NCI-H1092 treated with DMSO at 0.1 percent for 48 hours (cell line): ENCODE measurements at regions not wholly inside any gene's neighbourhood (a gene's known extent, or its start where the extent isn't known, plus 50 kb on each side); places are given as distances from the start of the nearest gene placed in this dataset.

Experiments
- DNase-seq: peaks from one replicate; lab custom pipeline; 2025; lab: John Stamatoyannopoulos, UW

DNA sequence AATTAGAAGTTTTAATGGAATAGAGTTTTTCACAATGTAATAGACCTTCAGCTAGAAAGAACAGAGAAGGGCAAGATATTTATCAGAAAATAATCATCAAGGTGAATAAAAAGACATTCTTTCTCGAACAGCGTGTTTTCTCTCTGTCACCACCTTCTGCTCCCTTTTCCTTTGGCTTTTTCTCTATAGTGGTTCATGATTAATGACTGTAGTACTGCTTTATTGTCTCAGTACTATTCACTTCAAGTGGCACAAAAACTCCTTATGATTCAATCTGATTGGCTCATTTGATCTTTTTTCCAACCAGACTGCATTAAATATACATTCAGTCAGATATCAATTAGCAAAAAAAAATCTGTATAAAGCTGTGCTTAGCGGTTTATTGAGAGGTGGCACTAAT is 516.0 kb downstream of the OTOL1 start:
- no peak for DNase-seq

- DNase-seq, result no peak
These were observed 517.7 kb downstream of the OTOL1 start for GRCh38 chr3:162014284-162014683.

DNA sequence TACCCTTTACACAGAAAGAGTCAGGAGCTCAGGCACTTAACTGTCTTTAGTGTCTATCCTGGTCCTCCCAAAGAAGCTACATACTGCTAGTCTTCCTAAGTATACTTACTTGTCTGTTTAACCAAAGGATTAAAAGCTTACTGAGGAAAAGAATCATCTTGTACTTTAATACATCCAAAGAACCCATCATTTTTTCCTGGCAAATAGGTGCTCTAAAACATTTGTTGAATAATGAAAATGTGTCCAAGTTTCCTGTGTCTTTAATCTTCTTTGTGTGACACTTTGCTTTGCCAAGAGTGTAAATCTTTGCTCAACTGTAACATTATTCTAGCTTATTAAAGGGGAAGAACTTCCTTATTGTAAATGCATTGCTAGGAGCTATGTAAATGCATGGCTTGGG is 519.2 kb downstream of the OTOL1 start:
- DNase-seq, result no peak

GRCh38 chr3:162019817-162020216 is 523.2 kb downstream of the OTOL1 start:
- no peak for DNase-seq

GRCh38 chr3:162021206-162021605 is 524.6 kb downstream of the OTOL1 start:
- DNase-seq, result no peak

DNA sequence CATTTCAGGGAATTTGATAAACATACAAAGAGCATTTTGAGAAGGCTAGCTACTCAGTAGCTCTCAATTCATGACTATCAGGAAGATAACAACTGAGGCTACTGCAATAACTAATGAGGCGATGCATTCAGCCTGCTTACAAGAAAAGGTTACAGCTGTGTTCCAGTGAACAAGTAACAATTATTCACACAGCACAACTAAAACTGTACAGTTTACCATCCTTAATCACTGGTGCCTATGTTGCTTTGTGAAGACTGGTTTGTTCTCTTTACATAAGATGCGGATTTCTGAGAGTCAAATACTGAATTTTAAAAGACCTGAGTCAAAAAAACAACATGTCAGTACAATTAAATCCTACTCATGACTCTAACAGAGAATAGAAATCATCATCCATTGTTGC is 526.3 kb downstream of the OTOL1 start:
- DNase-seq, result no peak

DNA sequence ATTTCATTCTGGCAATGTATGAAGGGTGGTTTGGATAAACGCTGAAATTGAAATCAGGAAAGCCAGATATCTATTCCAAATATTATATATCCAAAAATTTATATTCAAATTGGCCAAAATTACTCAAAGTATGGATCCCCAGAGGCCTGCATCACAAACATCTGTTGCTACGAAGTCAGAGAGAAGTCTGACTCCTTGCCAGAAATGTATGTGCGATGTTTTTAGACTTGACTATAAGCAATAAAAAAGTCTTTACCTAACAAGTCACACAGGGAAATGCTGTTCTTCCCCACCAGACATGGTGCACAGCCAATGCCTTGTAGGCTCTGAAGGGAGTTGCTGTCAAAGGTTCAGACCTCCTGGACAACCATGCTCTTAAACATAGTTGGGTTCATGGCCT is 533.1 kb downstream of the OTOL1 start:
- no peak for DNase-seq

DNA sequence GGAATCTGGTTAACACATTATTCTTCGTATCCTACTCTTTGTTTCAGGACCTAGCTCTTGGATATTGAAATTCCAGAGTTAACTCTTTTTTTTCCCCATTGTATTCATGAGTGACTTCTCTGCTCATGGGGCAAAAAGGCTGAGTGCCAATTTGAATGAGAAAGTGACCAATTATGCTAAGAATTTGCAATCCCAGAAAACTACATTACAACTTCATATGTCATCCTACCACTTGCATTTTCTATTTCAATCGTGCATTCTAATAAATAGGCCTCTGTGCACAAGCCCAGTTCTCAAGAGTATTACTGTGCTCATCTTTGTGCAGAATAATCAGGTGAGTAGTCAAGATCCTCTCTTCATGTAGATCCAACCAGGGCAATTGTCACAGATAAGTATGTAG is 537.8 kb downstream of the OTOL1 start:
- no peak for DNase-seq

GRCh38 chr3:162041622-162042021 is 545.0 kb downstream of the OTOL1 start:
- no peak for DNase-seq

- no peak for DNase-seq
These were observed 556.0 kb downstream of the OTOL1 start for GRCh38 chr3:162052636-162053035.

DNA sequence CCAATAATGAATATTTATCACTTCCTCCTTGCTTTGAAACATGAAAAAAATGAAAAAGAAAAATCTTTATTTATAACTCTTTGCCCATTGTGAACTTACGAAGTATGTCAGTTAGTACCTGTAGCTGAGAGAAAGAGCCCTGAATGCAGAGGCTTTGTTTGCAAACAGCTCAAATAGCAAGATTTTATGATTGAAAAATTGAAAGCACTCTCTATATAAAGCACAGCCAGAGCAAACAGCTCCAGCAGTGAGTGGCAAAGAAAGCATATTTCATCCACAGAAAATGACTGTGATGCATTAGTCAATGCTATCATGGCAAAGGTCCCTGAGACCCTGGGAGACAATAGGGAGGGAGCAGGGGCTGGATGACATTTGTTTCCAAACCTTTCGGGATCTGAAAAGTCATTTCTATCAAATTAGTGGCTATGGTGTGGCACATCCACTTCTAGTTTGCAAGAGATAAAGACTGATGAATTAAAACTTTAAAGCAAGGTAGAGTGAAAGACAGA is 576.1 kb downstream of the OTOL1 start:
- peak; percentile 20 for DNase-seq

GRCh38 chr3:162073422-162073975 is 576.9 kb downstream of the OTOL1 start:
- no peak for DNase-seq

GRCh38 chr3:162077108-162077507 is 580.5 kb downstream of the OTOL1 start:
- DNase-seq, result no peak

DNA sequence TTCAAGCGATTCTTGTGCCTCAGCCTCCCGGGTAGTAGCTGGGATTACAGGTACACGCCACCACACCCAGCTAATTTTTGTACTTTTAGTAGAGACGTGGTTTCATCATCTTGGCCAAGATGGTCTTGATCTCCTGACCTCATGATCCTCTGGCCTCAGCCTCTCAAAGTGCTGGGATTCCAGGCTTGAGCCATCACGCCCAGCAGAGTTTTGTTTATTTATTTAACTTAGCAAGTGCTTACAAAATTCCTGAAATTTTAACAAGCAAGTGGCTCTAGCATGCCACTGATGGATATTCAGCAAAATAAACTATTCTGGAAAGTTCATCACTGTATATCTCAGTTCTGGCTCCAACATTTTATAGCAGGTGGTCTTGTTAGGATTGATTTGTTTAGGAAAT is 585.9 kb downstream of the OTOL1 start:
- DNase-seq, result no peak

GRCh38 chr3:162087361-162087760 is 590.8 kb downstream of the OTOL1 start:
- no peak for DNase-seq

- no peak for DNase-seq
These were observed 596.1 kb downstream of the OTOL1 start for GRCh38 chr3:162092751-162093150.

DNA sequence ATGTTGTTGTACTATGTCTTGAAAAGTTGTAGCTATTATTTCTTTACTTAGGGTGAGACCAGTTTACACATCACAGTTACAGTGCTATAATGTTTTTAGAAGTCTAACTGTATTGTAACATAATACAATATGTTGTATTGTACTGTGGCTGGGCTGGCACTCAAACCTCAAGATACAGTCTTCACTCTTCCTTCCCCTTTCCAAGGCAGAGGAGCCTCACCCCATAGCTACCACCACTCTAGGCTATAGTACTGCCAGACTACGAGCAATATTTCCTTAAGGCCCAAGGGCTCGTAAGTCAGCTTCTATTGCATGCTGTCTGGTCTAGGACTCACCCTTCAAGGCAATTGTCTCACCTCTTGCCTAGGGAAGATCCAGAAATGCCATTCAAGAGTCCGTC is 597.7 kb downstream of the OTOL1 start:
- no peak for DNase-seq

DNA sequence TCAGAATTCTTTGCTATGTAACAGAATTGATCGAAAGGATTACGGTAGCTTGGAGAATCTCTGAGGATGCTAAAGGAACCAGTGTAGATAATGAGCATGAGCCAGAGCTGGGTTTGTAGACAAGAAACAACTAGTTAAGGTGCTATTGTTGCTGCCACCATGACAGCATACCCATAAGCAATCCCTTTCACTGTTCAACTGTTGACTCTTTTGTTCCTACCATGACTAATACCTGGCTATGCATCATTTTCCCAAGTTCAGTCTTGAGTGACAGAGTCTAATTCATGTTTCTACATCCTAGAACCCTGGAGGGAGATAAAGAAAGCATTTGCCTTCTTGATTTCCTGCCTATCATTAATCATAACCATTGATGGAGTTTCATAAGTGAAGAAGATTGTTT is 600.3 kb downstream of the OTOL1 start:
- DNase-seq, result no peak

- no peak for DNase-seq
These were observed 607.2 kb downstream of the OTOL1 start for GRCh38 chr3:162103808-162104207.

- no peak for DNase-seq
These were observed 615.3 kb downstream of the OTOL1 start for GRCh38 chr3:162111861-162112260.

DNA sequence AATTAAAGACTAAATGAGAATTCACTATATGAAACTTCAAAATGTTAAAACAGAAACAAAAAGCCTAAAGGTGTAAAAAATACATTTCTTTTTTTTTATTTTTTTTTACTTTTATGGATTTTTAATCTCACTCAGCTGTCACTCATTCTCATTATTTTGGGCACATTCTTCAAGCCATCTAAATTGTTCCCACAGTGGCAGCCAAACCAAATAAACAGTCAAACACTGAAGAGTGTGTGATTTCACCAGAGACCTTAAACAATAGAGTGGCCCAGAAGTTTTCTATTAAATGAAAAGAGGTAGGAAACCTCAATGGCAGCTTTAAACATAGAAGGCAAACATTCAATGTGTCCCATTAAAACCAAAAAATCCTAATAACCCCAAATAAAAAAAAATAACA is 616.1 kb downstream of the OTOL1 start:
- no peak for DNase-seq

DNA sequence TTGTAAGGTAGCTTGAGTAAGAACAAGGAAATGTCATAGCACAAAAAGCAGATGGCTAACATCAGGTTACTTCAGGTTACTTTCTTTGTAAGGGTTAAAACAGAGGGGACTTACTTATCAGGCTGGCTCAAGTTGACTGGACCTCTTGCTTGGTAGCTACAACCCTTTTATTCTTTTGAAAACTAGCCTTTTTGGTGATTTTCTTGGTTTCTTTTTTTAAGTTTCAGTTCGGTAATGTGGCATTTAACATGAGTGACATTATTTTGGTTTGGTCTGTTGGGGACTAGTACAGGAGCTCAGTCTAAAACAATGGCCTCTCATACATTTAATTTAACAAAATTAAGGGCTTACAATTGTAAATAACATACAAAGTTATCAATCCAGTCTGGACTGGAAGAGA is 621.4 kb downstream of the OTOL1 start:
- no peak for DNase-seq

DNA sequence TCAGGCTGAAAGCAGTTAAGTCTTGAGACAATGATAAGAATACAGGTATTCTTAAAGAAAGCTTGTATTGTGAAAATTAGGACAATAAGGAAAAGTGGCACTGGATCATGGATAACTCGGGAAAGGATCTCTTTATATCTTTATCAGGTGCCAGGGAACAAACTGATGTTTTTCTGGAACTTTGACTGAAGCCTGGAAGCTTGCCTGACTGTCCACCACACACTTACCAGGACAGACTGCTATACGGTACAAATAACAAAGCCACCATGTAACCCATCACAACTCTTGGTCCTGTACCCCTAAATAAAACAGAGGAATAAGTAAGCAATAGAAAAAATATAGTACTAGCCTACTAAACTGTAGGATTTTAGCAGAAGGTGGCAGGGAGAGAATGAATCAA is 623.0 kb downstream of the OTOL1 start:
- DNase-seq, result no peak

GRCh38 chr3:162122405-162122804 is 625.8 kb downstream of the OTOL1 start:
- no peak for DNase-seq

DNA sequence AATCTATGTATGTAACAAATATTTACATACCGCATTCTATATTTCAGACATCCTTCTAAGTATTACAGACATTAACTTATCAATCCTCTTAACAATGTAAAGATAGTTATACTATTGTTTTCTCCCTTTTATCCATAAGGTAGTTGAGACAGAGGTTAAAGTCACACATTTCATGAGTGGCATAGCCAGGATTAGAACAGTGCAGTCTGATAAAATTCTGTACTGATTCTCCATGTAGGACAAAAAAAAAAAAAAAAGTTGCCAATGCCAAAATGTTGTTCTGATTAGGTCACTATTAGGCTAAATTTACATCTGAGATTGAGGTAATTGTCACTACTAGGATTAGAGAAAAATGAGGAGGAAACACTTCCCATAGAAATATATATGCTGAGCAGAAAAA is 629.2 kb downstream of the OTOL1 start:
- DNase-seq, result no peak
